TTC549 (cell line): ENCODE measurements at regions not wholly inside any gene's neighbourhood (a gene's known extent, or its start where the extent isn't known, plus 50 kb on each side); places are given as distances from the start of the nearest gene placed in this dataset.
"Not testable (repeated sequence)": the region's sequence is repeated elsewhere in the genome, so short reads cannot be mapped to it uniquely, and the experiment has no call there.

Experiments
- FAIRE-seq: peaks from 2 replicates; lab custom pipeline; 2012; peaks lifted over from hg19 to GRCh38; lab: Jason Lieb, UNC

- FAIRE-seq: no peak
Observed at GRCh38 chrX:139475432-139475831, 55.1 kb upstream of the F9 start.

GRCh38 chrX:139461945-139462344 is 68.6 kb upstream of the F9 start:
- FAIRE-seq: not testable (repeated sequence)

GRCh38 chrX:139454743-139455142 is 75.8 kb upstream of the F9 start:
- no peak for FAIRE-seq

- no peak for FAIRE-seq
Observed at GRCh38 chrX:139448996-139449395, 81.5 kb upstream of the F9 start.

- FAIRE-seq: no peak
Observed at GRCh38 chrX:139446832-139447231, 83.7 kb upstream of the F9 start.

- FAIRE-seq: no peak
Observed at GRCh38 chrX:139429913-139430312, 100.6 kb upstream of the F9 start.

- no peak for FAIRE-seq
Observed at GRCh38 chrX:139423186-139423585, 107.4 kb upstream of the F9 start.

- FAIRE-seq: not testable (repeated sequence)
Observed at GRCh38 chrX:139398258-139398657, 132.3 kb upstream of the F9 start.

GRCh38 chrX:139388254-139388653 is 142.3 kb upstream of the F9 start:
- no peak for FAIRE-seq

GRCh38 chrX:139382529-139382928 is 148.0 kb upstream of the F9 start:
- no peak for FAIRE-seq

GRCh38 chrX:139376547-139376946 is 154.0 kb upstream of the F9 start:
- FAIRE-seq: not testable (repeated sequence)

- peak; percentile 74 for FAIRE-seq
Observed at GRCh38 chrX:139360356-139360755, 170.2 kb upstream of the F9 start.

GRCh38 chrX:139342594-139342991 is 187.9 kb upstream of the F9 start:
- not testable (repeated sequence) for FAIRE-seq

GRCh38 chrX:139341855-139342593 is 188.5 kb upstream of the F9 start:
- FAIRE-seq: not testable (repeated sequence)

GRCh38 chrX:139332441-139332840 is 198.1 kb upstream of the F9 start:
- FAIRE-seq: no peak

- no peak for FAIRE-seq
Observed at GRCh38 chrX:139327355-139327754, 203.2 kb upstream of the F9 start.

- FAIRE-seq: no peak
Observed at GRCh38 chrX:139324756-139325155, 205.8 kb upstream of the F9 start.

GRCh38 chrX:139320661-139321354 is 209.7 kb upstream of the F9 start:
- not testable (repeated sequence) for FAIRE-seq

GRCh38 chrX:139306675-139307074 is 223.9 kb upstream of the F9 start:
- not testable (repeated sequence) for FAIRE-seq

- no peak for FAIRE-seq
Observed at GRCh38 chrX:139304471-139304870, 226.1 kb upstream of the F9 start.

- no peak for FAIRE-seq
Observed at GRCh38 chrX:139299309-139299708, 231.2 kb upstream of the F9 start.

GRCh38 chrX:139298437-139298836 is 232.1 kb upstream of the F9 start:
- FAIRE-seq: no peak

- no peak for FAIRE-seq
Observed at GRCh38 chrX:139297638-139298037, 232.9 kb upstream of the F9 start.

GRCh38 chrX:139293991-139294390 is 236.5 kb upstream of the F9 start:
- FAIRE-seq: no peak
